ENCODE measurements at regions not wholly inside any gene's neighbourhood (a gene's known extent, or its start where the extent isn't known, plus 50 kb on each side); places are given as distances from the start of the nearest gene placed in this dataset.

- no peak for TF ChIP-seq CTCF (conservative IDR thresholded peaks at IDR 0.05)
- Histone ChIP-seq H3K4me1 (ENCODE audit: control insufficient read depth, insufficient read depth, low read length) (no peaks in the 10 kb centered on the region), H3K9me3 (ENCODE audit: control insufficient read depth, low read length) (peaks cover 3% of the 10 kb centered on the region), H3K36me3 (ENCODE audit: control insufficient read depth, insufficient read depth, low read length) (no peaks in the 10 kb centered on the region), H3K4me3 (ENCODE audit: low read length) (no peak overlapping the region), H3K27me3 (ENCODE audit: control insufficient read depth, insufficient read depth, low read length, poor library complexity, severe bottlenecking) (no peaks in the 10 kb centered on the region), H3K27ac (ENCODE audit: low read depth, low read length) (no peak overlapping the region), H3K9ac (ENCODE audit: extremely low read depth, low read length, poor library complexity, severe bottlenecking) (no peak overlapping the region)
- H3K4me1 Mint-ChIP-seq: no peaks in the 10 kb centered on the region
- H3K9me3 Mint-ChIP-seq: no peaks in the 10 kb centered on the region
- H3K4me3 Mint-ChIP-seq: no peak overlapping the region
- no peaks in the 10 kb centered on the region for H3K36me3 Mint-ChIP-seq (ENCODE audit: low read depth)
- no peak overlapping the region for H3K27ac Mint-ChIP-seq
- DNase-seq: no peak
- 92 to 100% methylated on average over 1 to 3 of the region's 3 CpGs for WGBS, 2 experiments (ENCODE audit: insufficient coverage in 1 of 2, insufficient read length in 1 of 2)
- H3K27me3 Mint-ChIP-seq (ENCODE audit: insufficient read depth): no peaks in the 10 kb centered on the region
Measured at GRCh38 chr9:82161876-82162275, 173.3 kb downstream of the SPATA31D1 start.

GRCh38 chr9:82164159-82164558, 175.6 kb downstream of the SPATA31D1 start:
- Histone ChIP-seq H3K9me3 (ENCODE audit: control insufficient read depth, low read length) (peaks cover 3% of the 10 kb centered on the region), H3K27me3 (ENCODE audit: control insufficient read depth, insufficient read depth, low read length, poor library complexity, severe bottlenecking) (no peaks in the 10 kb centered on the region), H3K9ac (ENCODE audit: extremely low read depth, low read length, poor library complexity, severe bottlenecking) (no peak overlapping the region), H3K36me3 (ENCODE audit: control insufficient read depth, insufficient read depth, low read length) (no peaks in the 10 kb centered on the region), H3K4me3 (ENCODE audit: low read length) (no peak overlapping the region), H3K27ac (ENCODE audit: low read depth, low read length) (no peak overlapping the region), H3K4me1 (ENCODE audit: control insufficient read depth, insufficient read depth, low read length) (no peaks in the 10 kb centered on the region)
- no peak overlapping the region for H3K4me3 Mint-ChIP-seq
- peaks cover 2% of the 10 kb centered on the region for H3K27me3 Mint-ChIP-seq (ENCODE audit: insufficient read depth)
- no peaks in the 10 kb centered on the region for H3K36me3 Mint-ChIP-seq (ENCODE audit: low read depth)
- H3K27ac Mint-ChIP-seq: no peak overlapping the region
- WGBS, 2 experiments (ENCODE audit: insufficient coverage in 1 of 2, insufficient read length in 1 of 2): 88 to 92% methylated on average over 2 of the region's 2 CpGs
- no peak for DNase-seq
- H3K9me3 Mint-ChIP-seq: no peaks in the 10 kb centered on the region
- no peaks in the 10 kb centered on the region for H3K4me1 Mint-ChIP-seq
- TF ChIP-seq CTCF (conservative IDR thresholded peaks at IDR 0.05): no peak

GRCh38 chr9:82167296-82167695, 178.7 kb downstream of the SPATA31D1 start:
- 82 to 93% methylated on average over 3 to 4 of the region's 4 CpGs for WGBS, 2 experiments (ENCODE audit: insufficient coverage in 1 of 2, insufficient read length in 1 of 2)
- no peak for TF ChIP-seq CTCF (conservative IDR thresholded peaks at IDR 0.05)
- H3K4me1 Mint-ChIP-seq: peaks cover 18% of the 10 kb centered on the region
- Histone ChIP-seq H3K27ac (ENCODE audit: low read depth, low read length) (no peak overlapping the region), H3K9me3 (ENCODE audit: control insufficient read depth, low read length) (peaks cover 3% of the 10 kb centered on the region), H3K36me3 (ENCODE audit: control insufficient read depth, insufficient read depth, low read length) (no peaks in the 10 kb centered on the region), H3K4me3 (ENCODE audit: low read length) (no peak overlapping the region), H3K4me1 (ENCODE audit: control insufficient read depth, insufficient read depth, low read length) (peaks cover 2% of the 10 kb centered on the region), H3K27me3 (ENCODE audit: control insufficient read depth, insufficient read depth, low read length, poor library complexity, severe bottlenecking) (no peaks in the 10 kb centered on the region), H3K9ac (ENCODE audit: extremely low read depth, low read length, poor library complexity, severe bottlenecking) (no peak overlapping the region)
- H3K27ac Mint-ChIP-seq: no peak overlapping the region
- no peaks in the 10 kb centered on the region for H3K36me3 Mint-ChIP-seq (ENCODE audit: low read depth)
- no peaks in the 10 kb centered on the region for H3K9me3 Mint-ChIP-seq
- H3K27me3 Mint-ChIP-seq (ENCODE audit: insufficient read depth): peaks cover 2% of the 10 kb centered on the region
- no peak overlapping the region for H3K4me3 Mint-ChIP-seq
- no peak for DNase-seq
